HG03432 (cell line): ENCODE measurements at regions not wholly inside any gene's neighbourhood (a gene's known extent, or its start where the extent isn't known, plus 50 kb on each side); places are given as distances from the start of the nearest gene placed in this dataset.

Experiments
- ATAC-seq: cut with Tn5 transposase; IDR thresholded peaks from one replicate; pipeline ENCODE4 v1.9.1; 2021; ENCODE audit warnings: mild to moderate bottlenecking, moderate library complexity; ENCODE audit not compliant: unreplicated experiment

DNA sequence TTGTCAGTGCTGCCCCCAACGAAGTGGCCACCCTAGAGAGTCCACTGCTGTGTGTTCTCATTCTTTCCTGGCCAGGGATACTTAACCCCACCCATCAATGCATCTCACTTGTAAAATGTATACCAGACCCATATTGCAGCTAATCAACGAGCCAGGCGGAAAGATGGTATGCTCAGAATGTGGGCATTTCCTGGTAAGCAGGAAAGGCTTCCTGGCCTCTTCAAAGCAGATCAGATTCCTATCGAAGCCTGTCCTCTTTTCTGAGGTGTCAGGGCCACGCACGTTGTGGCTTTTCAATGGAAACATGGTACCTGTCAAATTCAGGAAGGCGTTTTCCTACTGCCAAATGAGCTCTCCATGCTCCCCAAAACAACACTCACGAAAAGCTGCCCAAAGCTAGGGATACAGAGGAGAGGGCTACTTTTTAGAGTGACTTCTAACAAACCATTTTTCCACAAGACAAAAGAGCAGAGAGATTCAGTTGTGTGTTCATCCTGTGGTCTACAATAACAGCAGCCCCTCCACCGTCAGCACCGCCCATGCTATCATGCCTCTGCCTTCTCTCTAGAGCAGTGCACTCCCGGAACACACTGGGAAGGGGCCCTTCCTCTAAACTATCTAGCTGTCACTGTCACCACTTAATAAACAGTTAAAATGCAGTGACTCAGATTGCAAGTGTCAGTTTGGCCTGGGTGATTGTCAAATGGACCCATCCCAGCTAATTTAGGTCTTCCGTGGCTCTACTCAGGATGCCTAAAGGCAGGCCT lies 535.1 kb downstream of the RNF144A start:
- ATAC-seq: no peak

- ATAC-seq: no peak
Measured at GRCh38 chr2:7454592-7454991, 537.4 kb downstream of the RNF144A start.

GRCh38 chr2:7456762-7457161 lies 539.5 kb downstream of the RNF144A start:
- no peak for ATAC-seq

- ATAC-seq: no peak
Measured at GRCh38 chr2:7458066-7458465, 540.9 kb downstream of the RNF144A start.

- no peak for ATAC-seq
Measured at GRCh38 chr2:7467782-7468447, 550.7 kb downstream of the RNF144A start.

DNA sequence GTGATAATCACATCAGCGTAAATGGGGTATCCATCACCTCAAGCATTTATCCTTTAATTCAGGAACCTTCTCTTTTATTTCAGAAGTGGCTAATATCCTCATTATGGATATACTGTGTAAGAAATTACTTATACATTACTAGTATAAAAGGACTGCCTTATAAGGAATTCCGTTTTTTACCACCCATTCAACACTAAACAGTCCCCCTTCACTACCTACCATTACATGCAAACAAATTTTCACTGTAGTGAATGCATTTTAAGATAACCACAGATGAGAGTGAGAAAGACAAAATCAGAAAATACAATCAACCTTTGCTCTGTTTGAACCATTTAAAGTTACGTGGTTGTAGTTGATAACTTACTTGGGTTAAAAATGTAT lies 551.2 kb downstream of the RNF144A start:
- ATAC-seq: no peak

DNA sequence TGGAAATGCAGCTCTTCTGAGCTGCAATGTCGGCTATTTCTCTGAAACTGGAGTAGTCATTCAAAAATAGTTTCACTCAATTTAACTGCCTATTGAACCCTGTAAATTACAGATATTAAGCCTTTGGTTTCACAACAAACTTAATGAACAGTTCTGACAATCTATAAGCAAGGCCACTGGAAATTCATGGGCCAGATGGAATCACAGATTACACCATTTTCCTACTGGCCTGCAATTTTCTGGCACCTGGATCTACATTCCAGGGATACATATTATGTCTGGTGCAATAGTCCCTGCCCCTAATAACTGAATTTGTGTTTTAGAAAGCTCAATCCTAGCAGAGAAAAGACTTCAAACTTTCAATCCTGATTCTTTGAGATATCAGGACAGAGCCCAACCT lies 551.7 kb downstream of the RNF144A start:
- ATAC-seq: no peak

DNA sequence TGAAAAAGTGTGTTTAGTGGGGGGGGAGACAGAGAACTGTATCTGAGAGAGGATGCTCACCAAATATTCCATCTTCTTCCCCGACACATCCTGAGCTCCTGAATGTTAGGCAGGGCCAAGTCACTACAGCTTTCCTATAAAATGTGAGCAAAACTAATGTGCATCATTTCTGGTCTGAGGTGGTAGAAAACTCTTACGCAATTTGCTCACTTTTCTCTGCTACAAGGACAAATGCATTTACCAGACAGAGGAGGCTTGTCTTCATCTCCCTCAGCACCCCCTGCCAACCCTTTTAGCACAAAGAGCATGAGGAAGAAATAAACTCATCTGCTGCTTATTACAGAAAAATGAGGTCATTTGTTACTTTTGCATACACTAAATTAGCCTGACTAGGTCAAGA lies 554.0 kb downstream of the RNF144A start:
- no peak for ATAC-seq

- no peak for ATAC-seq
Measured at GRCh38 chr2:7472465-7472864, 555.3 kb downstream of the RNF144A start.

DNA sequence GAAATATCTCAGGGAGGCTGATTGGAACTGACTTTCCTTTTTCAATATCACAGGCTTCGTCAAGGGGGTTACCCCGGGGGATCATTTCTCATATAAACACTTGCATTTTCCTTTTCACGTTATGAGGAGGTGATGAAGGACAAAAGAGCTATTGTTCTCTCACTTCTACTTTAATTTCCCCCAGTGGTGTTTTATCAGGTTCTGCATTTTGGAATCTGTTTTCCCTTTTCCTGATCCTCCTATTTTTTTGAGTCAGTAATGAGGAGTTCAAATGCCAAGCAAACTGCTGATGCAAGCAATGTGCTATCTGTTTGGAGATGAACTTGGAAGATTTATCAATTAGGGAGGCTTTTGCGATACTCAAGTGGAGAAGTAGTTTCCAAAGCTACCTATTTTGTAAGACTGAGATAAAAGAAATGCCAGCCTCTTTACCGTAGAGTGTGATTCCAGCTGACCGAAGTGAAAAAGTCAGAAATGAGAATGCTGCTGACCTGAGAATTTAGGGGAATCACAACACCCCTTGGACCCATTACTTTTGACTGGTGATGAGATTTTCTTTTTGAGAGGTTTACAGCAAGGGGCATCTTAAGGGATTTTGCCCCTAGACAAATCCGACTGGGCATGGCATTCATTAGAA lies 556.0 kb downstream of the RNF144A start:
- no peak for ATAC-seq

DNA sequence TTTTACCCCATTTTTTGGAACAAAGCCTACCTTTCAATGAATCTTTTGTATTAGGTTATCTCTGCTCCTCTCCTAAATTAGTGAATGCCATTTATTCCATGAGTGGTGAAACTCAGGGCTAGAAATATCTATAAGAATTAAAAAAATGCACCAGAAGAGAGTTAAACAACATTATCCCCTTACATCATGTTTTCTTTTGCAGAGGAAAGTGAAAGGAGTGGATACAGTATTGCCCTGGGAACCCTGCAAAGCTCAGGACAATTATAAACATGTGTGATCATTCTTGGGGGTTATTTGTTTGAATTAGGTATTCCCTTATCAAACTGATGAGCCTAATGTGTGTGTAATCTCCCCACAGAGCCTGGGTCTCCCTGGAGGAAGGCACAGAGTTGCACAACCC lies 559.2 kb downstream of the RNF144A start:
- ATAC-seq: no peak

DNA sequence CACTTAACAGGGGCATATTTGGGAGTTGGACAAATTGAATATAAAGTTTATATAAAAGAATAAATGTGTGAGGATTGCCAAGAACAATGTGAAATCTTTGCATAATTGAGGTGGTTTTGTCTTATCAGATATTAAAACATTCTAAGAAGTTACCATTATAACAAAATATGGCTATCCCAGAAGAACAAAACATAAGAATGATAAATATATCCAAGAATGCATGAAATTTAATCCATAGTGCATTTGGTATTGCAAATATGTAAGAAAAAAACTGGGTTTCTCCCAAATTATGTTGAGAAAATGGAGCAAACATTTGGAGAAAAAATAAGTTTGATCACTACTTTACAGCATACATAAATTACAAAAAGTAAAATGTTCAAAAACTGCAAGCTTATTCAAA lies 562.4 kb downstream of the RNF144A start:
- no peak for ATAC-seq

DNA sequence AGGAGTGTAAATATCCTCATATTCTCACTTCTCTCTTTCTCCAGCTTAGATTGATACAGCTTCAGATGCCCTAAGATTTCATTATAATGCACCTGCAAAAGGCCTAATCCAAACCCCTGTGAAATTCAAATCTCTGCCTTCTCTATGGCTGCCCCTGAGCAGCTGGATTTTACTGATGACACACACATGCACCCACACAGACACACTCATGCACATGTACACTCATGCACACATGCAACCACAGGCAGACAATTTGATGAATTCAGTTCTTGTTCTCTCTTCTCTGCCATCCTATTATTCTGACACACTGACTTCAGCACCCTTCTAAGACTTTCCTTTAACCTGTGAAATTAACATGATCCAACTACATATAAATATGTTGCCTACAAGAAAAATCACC lies 563.2 kb downstream of the RNF144A start:
- no peak for ATAC-seq

DNA sequence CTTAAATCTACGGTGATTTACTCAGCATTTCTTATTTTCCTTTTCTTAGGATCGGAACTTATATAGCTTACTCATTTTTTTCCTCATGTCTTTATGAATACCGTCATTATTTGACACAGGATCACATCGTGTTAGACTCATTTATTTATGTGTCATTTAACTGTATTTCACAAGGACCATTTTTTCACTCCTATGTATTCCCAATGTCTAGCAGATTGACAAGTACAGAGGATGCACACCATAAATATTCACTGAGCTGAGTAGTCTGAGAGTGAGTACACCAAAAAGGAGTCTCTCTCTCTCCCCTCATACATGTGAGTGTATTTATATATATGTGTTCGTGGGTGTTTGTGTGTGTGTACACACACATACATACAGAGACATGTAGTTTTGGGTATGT lies 573.5 kb downstream of the RNF144A start:
- ATAC-seq: no peak

DNA sequence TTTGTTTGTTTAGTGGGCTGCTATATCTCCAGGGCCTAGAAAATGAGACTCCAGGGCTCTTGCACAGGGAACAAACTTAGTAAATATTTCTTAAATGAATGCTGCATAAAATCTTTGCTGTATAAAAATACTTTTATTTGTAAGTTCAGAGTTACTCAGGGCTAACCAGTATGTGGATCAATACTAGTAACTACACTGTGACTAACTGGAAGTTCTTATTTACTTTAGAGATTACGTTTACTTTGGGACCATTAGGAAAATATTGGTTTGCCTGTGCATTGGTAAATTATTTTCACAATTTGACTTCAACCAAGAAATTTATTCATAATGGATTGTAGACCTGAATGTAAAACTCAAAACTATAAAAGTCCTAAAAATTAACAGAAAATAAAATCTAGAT lies 575.5 kb downstream of the RNF144A start:
- ATAC-seq: no peak

DNA sequence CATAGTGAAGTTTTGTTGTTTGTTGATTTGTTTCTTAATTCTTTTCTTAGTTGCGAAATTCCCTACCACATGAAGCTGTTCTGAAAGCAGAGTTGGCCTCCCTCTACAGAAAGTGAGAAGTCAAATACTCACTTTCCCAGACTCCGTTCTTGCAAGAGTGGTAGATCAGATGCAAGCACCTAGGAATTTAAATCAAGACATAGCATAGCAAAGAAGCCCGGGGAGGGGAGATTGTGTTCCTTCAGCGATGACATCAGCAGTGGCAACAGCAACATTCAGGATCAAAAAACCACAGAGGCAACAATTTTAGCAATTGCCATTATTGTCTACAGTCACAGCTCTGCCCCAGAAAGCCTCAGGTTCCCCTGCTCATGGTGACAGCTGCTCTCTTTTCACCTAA lies 580.0 kb downstream of the RNF144A start:
- ATAC-seq: no peak

- no peak for ATAC-seq
Measured at GRCh38 chr2:7499018-7499417, 581.8 kb downstream of the RNF144A start.

DNA sequence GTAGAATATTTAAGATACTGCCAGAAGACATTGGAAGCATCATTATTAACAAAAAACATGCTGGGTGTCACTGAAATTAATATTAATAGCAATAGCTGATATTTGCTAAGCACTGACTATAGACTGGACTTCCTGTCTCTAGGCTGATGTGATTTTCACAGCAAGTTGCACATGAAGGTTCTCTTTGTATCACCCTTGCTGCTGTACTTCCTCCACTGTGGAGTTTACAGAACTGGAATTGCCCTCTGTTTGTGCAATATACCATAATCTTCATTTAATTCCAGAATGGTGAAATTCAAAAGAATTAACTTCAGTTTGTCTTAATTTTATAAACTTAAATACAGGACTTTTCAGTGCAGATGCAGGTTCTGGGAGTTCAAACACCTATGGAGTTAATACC lies 585.1 kb downstream of the RNF144A start:
- no peak for ATAC-seq

DNA sequence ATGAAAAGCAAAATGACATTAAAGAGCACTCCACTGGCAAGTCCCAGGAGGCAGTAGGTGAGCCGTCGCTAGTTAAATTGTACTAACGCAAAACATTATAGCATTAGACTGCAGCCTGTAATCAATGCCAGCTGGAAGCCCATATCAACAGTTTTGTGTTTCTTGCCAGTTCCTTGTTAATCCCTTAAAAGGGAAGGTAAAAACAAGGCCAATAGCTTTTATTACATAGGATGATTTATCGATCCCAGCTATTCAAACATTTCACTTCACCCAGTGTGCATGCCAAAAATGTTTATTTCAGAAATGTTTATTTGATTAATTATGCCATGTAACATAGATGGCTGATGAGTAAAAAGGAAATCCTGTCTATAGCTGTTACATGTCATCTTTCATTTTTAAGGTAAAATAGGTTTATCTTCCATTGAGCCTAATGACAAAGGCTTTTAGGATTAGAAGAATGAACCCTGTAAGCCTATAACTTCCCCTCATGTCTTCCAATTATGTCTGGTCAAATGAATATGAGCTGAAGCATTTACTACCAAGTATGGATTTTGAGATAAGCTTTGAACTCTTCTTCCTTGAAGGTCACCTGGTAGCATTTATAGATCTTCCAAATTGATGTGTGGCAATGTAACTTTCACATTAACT lies 591.2 kb downstream of the RNF144A start:
- no peak for ATAC-seq

GRCh38 chr2:7510353-7510752 lies 593.1 kb downstream of the RNF144A start:
- ATAC-seq: no peak

GRCh38 chr2:7513834-7514233 lies 596.6 kb downstream of the RNF144A start:
- no peak for ATAC-seq

DNA sequence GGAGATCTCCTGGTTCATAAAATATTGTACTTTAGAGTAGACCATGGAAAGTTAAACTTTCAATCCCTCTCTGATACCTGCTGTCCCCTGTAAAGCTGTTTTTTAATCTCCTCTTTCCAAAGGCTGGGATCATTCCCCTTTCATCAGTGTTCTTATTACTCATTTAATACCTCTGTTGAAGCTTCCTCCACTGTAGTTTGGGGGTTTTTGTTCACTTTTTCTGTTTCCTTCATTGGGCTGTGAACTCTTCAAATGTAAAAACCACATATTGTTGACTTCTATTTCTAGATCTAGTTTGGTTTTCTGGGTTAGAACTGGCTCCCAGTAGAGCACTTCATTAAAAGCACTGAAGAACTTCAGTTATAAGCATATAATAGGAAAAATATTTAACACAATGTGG lies 598.1 kb downstream of the RNF144A start:
- ATAC-seq: no peak
